Nephron progenitor cell (in vitro differentiated cells): ENCODE measurements at regions not wholly inside any gene's neighbourhood (a gene's known extent, or its start where the extent isn't known, plus 50 kb on each side); places are given as distances from the start of the nearest gene placed in this dataset.

ENCODE experiments used
- DNase-seq: peaks from one replicate; pipeline ENCODE4 v3.0.0; 2021
- H3K27ac Mint-ChIP-seq: 2 replicates; pipeline ENCODE4 v1.8.0; 2021; ENCODE audit warnings: mild to moderate bottlenecking, moderate library complexity, mixed read lengths
- H3K27me3 Mint-ChIP-seq: 2 replicates; pipeline ENCODE4 v1.8.0; 2021; ENCODE audit warnings: mild to moderate bottlenecking, low read depth, mixed read lengths; ENCODE audit not compliant: poor library complexity
- H3K36me3 Mint-ChIP-seq: 2 replicates; pipeline ENCODE4 v1.8.0; 2021; ENCODE audit warnings: low read depth, mixed read lengths
- H3K4me1 Mint-ChIP-seq: 2 replicates; pipeline ENCODE4 v1.8.0; 2021; ENCODE audit warnings: mixed read lengths
- H3K4me3 Mint-ChIP-seq: 2 replicates; pipeline ENCODE4 v1.8.0; 2021; ENCODE audit warnings: mild to moderate bottlenecking, moderate library complexity, mixed read lengths
- H3K9me3 Mint-ChIP-seq: 2 replicates; pipeline ENCODE4 v1.8.0; 2021; ENCODE audit warnings: mild to moderate bottlenecking, moderate library complexity, mixed read lengths
- CTCF ChIP-seq: fragments of 200-600 bp; sonication (generic); IDR thresholded peaks from 2 replicates; pipeline ENCODE4 v1.5.0; 2021; ENCODE audit warnings: antibody characterized with exemption

- Mint-ChIP-seq H3K27ac (no peak overlapping the region), H3K4me1 (no peaks in the 10 kb centered on the region), H3K4me3 (no peak overlapping the region), H3K9me3 (no peaks in the 10 kb centered on the region), H3K27me3 (peaks cover 4% of the 10 kb centered on the region), H3K36me3 (no peaks in the 10 kb centered on the region)
- DNase-seq, result no peak
- TF ChIP-seq CTCF, result no peak
Measured at GRCh38 chr4:160880180-160880579, 1283.6 kb downstream of the FSTL5 start.

- Mint-ChIP-seq H3K4me1 (no peaks in the 10 kb centered on the region), H3K36me3 (no peaks in the 10 kb centered on the region), H3K9me3 (peaks cover 4% of the 10 kb centered on the region), H3K27me3 (no peaks in the 10 kb centered on the region), H3K4me3 (no peak overlapping the region), H3K27ac (no peak overlapping the region)
- TF ChIP-seq CTCF, result no peak
- no peak for DNase-seq
Measured at GRCh38 chr4:160887668-160888067, 1276.1 kb downstream of the FSTL5 start.

GRCh38 chr4:160894128-160894527, 1269.7 kb downstream of the FSTL5 start:
- Mint-ChIP-seq H3K4me1 (no peaks in the 10 kb centered on the region), H3K9me3 (no peaks in the 10 kb centered on the region), H3K27me3 (no peaks in the 10 kb centered on the region), H3K36me3 (no peaks in the 10 kb centered on the region), H3K4me3 (no peak overlapping the region), H3K27ac (no peak overlapping the region)
- no peak for DNase-seq
- TF ChIP-seq CTCF, result no peak

GRCh38 chr4:160894809-160895208, 1269.0 kb downstream of the FSTL5 start:
- no peak for TF ChIP-seq CTCF
- no peaks in the 10 kb centered on the region for H3K27me3 Mint-ChIP-seq
- no peaks in the 10 kb centered on the region for H3K4me1 Mint-ChIP-seq
- H3K9me3 Mint-ChIP-seq, result no peaks in the 10 kb centered on the region
- H3K36me3 Mint-ChIP-seq, result no peaks in the 10 kb centered on the region
- no peak for DNase-seq
- no peak overlapping the region for H3K4me3 Mint-ChIP-seq
- no peak overlapping the region for H3K27ac Mint-ChIP-seq

GRCh38 chr4:160927311-160927710, 1236.5 kb downstream of the FSTL5 start:
- Mint-ChIP-seq H3K27me3 (no peaks in the 10 kb centered on the region), H3K9me3 (no peaks in the 10 kb centered on the region), H3K4me3 (no peak overlapping the region), H3K36me3 (no peaks in the 10 kb centered on the region), H3K27ac (no peak overlapping the region), H3K4me1 (no peaks in the 10 kb centered on the region)
- no peak for TF ChIP-seq CTCF
- DNase-seq, result no peak

GRCh38 chr4:160928482-160928881, 1235.3 kb downstream of the FSTL5 start:
- Mint-ChIP-seq H3K27ac (no peak overlapping the region), H3K36me3 (no peaks in the 10 kb centered on the region), H3K4me3 (no peak overlapping the region), H3K4me1 (no peaks in the 10 kb centered on the region), H3K27me3 (no peaks in the 10 kb centered on the region), H3K9me3 (no peaks in the 10 kb centered on the region)
- no peak for DNase-seq
- TF ChIP-seq CTCF, result no peak
